ENCODE measurements at regions not wholly inside any gene's neighbourhood (a gene's known extent, or its start where the extent isn't known, plus 50 kb on each side); places are given as distances from the start of the nearest gene placed in this dataset.
A peak's percentile ranks its signal among the peaks of the same experiment; 100 is the strongest.
"Not testable (repeated sequence)": the region's sequence is repeated elsewhere in the genome, so short reads cannot be mapped to it uniquely, and the experiment has no call there.

DNA sequence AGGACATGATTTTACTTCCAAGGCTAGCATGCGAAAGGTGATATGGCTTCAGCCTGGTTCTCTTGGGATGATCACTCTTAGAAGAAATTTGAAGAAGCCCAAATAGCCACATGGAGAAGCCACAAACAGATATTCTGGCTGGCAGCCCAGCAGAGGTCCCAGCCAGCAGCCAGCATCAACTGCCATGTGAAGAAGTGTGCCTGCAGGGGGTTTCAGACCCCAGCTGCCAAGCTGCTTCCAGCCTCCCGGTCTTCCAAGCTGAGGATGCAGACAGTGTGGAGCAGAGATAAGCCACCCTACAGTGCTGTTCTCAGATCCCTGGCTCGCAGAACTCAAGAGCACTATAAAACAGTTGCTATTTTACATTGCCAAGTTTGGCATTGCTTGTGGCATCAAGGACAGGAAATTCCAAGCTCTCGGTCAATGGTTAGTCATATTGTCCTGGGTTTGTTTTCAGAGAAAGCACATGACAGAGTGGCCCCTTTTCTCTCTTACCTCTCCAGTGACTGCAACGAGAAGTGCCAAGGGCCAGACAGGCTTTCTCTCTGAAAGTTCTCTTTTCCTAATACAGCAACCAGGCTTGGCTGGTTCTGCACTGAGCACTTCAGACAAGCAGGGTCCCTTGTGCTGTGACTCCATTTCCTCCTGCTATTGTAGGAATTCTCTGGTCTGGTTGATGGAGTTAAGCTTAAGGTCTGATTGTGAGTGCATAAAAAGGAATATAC, 223.7 kb downstream of the ANKRD30B start:
- TF ChIP-seq, protein P1, sequence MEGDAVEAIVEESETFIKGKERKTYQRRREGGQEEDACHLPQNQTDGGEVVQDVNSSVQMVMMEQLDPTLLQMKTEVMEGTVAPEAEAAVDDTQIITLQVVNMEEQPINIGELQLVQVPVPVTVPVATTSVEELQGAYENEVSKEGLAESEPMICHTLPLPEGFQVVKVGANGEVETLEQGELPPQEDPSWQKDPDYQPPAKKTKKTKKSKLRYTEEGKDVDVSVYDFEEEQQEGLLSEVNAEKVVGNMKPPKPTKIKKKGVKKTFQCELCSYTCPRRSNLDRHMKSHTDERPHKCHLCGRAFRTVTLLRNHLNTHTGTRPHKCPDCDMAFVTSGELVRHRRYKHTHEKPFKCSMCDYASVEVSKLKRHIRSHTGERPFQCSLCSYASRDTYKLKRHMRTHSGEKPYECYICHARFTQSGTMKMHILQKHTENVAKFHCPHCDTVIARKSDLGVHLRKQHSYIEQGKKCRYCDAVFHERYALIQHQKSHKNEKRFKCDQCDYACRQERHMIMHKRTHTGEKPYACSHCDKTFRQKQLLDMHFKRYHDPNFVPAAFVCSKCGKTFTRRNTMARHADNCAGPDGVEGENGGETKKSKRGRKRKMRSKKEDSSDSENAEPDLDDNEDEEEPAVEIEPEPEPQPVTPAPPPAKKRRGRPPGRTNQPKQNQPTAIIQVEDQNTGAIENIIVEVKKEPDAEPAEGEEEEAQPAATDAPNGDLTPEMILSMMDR (IDR thresholded peaks at IDR 0.05; ENCODE audit: low read depth, low read length, missing control alignments): no peak
- peak; percentile 19 for DNase-seq (ENCODE audit: low read depth)
- in situ Hi-C loops (cut with HindIII; ENCODE audit: low sequenced_read_pairs): no loop called here
- H3K4me3 ChIP-seq (ENCODE audit: low read depth, low read length): no peak overlapping the region

DNA sequence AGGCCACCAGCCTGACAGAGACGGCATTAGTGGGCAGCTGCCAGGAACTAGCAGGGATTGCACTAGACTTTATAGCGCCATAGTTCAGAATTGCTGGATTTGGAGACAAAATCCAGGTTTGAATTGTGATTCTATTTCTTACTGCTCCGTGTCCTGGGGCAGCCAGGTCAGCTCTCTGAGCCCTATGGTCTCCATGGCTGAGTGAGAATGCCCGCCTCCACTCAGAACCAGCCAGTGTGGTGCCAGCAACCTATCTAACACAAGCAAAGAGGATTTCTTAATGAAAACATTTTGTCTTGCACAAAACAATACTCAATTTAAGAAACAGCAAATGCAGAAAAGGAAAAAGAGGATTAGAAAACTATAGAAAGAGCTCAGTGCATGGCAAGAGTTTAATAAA, 225.4 kb downstream of the ANKRD30B start:
- H3K4me3 ChIP-seq (ENCODE audit: low read depth, low read length); in situ Hi-C loops (cut with HindIII; ENCODE audit: low sequenced_read_pairs); DNase-seq (ENCODE audit: low read depth): not testable (repeated sequence)

DNA sequence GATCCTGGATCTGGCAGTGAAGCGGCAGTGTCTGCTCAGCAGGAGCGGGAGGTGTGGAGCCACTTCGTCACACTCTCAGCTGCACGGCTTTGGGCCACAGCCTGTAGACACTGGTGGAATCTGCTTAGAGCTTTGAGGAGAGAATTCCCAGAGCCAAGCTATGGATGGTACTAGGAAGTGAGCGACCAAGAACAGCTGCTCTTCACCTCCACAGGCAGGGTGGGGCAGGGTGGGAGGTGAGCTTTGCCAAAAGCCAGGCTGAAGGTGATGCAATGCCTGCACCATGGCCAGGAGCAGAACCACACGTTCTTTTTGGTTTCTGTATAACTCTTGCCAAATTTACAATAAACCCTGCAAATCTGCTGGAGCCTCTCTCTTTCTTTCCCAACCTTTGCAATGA, 226.1 kb downstream of the ANKRD30B start:
- in situ Hi-C loops (cut with HindIII; ENCODE audit: low sequenced_read_pairs): no loop called here
- TF ChIP-seq, protein P1 (IDR thresholded peaks at IDR 0.05; ENCODE audit: low read depth, low read length, missing control alignments): no peak
- no peak for DNase-seq (ENCODE audit: low read depth)
- H3K4me3 ChIP-seq (ENCODE audit: low read depth, low read length): no peak overlapping the region

DNA sequence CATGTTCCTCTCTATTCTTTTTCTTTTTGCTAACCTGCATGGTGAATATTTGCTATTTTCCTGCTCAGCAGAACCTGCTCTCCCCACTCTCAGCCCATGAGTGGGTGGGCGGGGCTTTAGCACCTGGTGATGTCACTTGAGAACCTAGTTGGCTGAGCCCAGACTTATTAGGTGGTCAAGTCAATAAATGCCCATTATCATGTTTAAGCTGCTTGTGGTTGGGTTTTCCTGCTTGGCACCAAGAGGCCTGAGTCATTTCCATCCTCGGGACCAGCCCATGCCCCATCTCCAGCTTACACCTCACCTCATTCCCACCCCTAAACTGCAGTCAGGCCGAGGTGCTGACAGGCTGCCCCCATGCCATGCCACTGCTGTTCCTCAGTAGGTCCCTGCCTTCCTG, 226.6 kb downstream of the ANKRD30B start:
- in situ Hi-C loops (cut with HindIII; ENCODE audit: low sequenced_read_pairs): no loop called here
- DNase-seq (ENCODE audit: low read depth): no peak
- H3K4me3 ChIP-seq (ENCODE audit: low read depth, low read length): no peak overlapping the region
- TF ChIP-seq, protein P1 (IDR thresholded peaks at IDR 0.05; ENCODE audit: low read depth, low read length, missing control alignments): no peak

DNA sequence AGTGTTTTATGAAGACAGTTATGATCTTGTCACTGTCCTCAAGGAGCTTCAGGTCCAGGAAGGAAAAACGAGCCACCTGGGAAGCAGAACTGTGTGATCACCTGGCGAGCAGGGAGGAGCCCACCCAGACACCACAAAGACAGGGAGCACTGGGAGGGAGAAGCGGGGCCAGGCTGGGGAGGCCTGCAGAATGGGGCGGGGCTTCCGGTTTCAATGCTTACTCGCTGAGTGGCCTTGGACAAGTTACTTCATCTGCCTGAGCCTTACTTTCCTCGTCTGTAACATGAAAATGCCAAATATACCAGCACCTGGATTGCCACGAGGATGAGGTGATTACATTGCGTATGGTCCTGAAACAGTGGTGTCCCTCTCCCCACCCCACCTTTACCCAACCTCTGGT, 227.5 kb downstream of the ANKRD30B start:
- no peak for DNase-seq (ENCODE audit: low read depth)
- no peak overlapping the region for H3K4me3 ChIP-seq (ENCODE audit: low read depth, low read length)
- TF ChIP-seq, protein P1 (IDR thresholded peaks at IDR 0.05; ENCODE audit: low read depth, low read length, missing control alignments): no peak
- in situ Hi-C loops (cut with HindIII; ENCODE audit: low sequenced_read_pairs): no loop called here

DNA sequence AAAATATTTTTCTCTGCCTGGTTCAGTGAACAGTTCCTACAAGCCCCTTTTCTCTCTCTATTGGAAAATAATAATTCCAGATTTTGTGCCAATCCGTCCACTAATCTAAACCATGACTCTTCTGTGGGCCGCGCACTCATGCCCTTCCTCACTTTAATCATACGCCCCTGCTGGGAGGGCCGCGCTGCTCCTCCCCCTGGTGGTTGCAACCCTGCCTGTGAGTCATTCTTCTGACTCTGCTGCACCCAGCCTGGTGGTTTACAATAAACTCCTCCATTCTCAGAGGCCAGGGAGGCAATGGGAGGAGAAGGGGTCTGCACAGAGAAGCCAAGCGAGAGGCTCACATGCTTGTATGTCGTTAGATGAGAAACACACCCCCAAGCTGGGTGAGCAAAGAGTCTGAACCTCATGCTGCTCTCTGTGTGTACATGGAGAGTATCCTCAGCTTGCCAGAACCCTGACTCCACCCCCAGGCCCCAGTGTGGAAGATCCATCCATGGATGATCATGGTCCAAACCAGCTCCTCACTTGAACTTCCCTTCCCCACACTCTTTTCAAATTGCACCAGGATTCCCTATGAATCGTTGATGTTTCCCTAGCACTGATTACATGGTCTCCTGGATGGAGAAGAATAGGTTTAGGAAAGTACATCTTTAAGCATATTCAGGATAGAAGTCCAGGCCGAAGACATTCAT, 228.9 kb downstream of the ANKRD30B start:
- TF ChIP-seq, protein P1 (IDR thresholded peaks at IDR 0.05; ENCODE audit: low read depth, low read length, missing control alignments): no peak
- in situ Hi-C loops (cut with HindIII; ENCODE audit: low sequenced_read_pairs): no loop called here
- H3K4me3 ChIP-seq (ENCODE audit: low read depth, low read length): no peak overlapping the region
- peak; percentile 19 for DNase-seq (ENCODE audit: low read depth)

DNA sequence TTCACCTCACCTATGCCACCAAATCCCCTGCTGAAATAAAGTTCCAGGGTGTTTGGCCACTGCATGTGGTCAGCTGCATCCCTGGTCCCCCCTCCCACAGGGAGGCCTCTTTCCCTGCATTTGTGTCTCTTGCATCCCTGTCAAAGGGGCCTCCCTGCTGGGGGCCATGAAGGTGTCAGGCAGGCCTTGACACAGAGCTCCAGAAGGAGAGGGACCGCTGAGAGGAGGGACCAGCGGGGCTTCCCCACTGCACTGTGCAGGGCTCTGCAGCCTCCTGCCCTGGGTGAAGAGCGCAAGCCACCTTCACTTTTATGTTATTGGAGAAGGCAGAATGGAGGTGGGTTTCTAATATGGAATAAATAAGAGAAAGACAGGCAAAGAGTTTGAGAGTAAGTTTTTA, 230.2 kb downstream of the ANKRD30B start:
- TF ChIP-seq, protein P1 (IDR thresholded peaks at IDR 0.05; ENCODE audit: low read depth, low read length, missing control alignments): no peak
- DNase-seq (ENCODE audit: low read depth): no peak
- in situ Hi-C loops (cut with HindIII; ENCODE audit: low sequenced_read_pairs): no loop called here
- H3K4me3 ChIP-seq (ENCODE audit: low read depth, low read length): no peak overlapping the region

All from astrocyte of the cerebellum (primary cell).